ENCODE measurements at regions not wholly inside any gene's neighbourhood (a gene's known extent, or its start where the extent isn't known, plus 50 kb on each side); places are given as distances from the start of the nearest gene placed in this dataset.

GRCh38 chr1:209430821-209431259 is 152.7 kb upstream of the CAMK1G start:
- H3K27ac ChIP-seq (ENCODE audit: low read depth, low read length), result no peak overlapping the region
- WGBS, 2 experiments (ENCODE audit: insufficient coverage in 1 of 2, insufficient read length in 1 of 2), result 83 to 95% methylated on average over 1 to 5 of the region's 5 CpGs
- H3K27ac Mint-ChIP-seq, result no peak overlapping the region

GRCh38 chr1:209431402-209431801 is 152.1 kb upstream of the CAMK1G start:
- Histone ChIP-seq H3K36me3 (ENCODE audit: control insufficient read depth, insufficient read depth, low read length) (no peaks in the 10 kb centered on the region), H3K4me3 (ENCODE audit: low read length) (peak overlapping the region; percentile 72), H3K9ac (ENCODE audit: extremely low read depth, low read length, poor library complexity, severe bottlenecking) (no peak overlapping the region), H3K4me1 (ENCODE audit: control insufficient read depth, insufficient read depth, low read length) (peaks cover 37% of the 10 kb centered on the region), H3K27me3 (ENCODE audit: control insufficient read depth, insufficient read depth, low read length, poor library complexity, severe bottlenecking) (peaks cover 11% of the 10 kb centered on the region), H3K9me3 (ENCODE audit: control insufficient read depth, low read length) (no peaks in the 10 kb centered on the region), H3K27ac (ENCODE audit: low read depth, low read length) (no peak overlapping the region)
- peaks cover 2% of the 10 kb centered on the region for H3K27me3 Mint-ChIP-seq (ENCODE audit: insufficient read depth)
- H3K27ac Mint-ChIP-seq, result peak overlapping the region; percentile 33
- H3K9me3 Mint-ChIP-seq, result no peaks in the 10 kb centered on the region
- DNase-seq, result no peak
- H3K4me3 Mint-ChIP-seq, result peak overlapping the region; percentile 80
- H3K4me1 Mint-ChIP-seq, result peaks cover 88% of the 10 kb centered on the region
- TF ChIP-seq CTCF (conservative IDR thresholded peaks at IDR 0.05), result no peak
- peaks cover 29% of the 10 kb centered on the region for H3K36me3 Mint-ChIP-seq (ENCODE audit: low read depth)
- WGBS, 2 experiments (ENCODE audit: insufficient coverage in 1 of 2, insufficient read length in 1 of 2), result 92 to 97% methylated on average over 3 of the region's 3 CpGs

More at GRCh38 chr1:209430821-209431259, 152.7 kb upstream of the CAMK1G start:
- Histone ChIP-seq H3K9me3 (ENCODE audit: control insufficient read depth, low read length) (no peaks in the 10 kb centered on the region), H3K27me3 (ENCODE audit: control insufficient read depth, insufficient read depth, low read length, poor library complexity, severe bottlenecking) (peaks cover 11% of the 10 kb centered on the region), H3K9ac (ENCODE audit: extremely low read depth, low read length, poor library complexity, severe bottlenecking) (no peak overlapping the region), H3K4me1 (ENCODE audit: control insufficient read depth, insufficient read depth, low read length) (peaks cover 32% of the 10 kb centered on the region), H3K36me3 (ENCODE audit: control insufficient read depth, insufficient read depth, low read length) (no peaks in the 10 kb centered on the region), H3K4me3 (ENCODE audit: low read length) (peak overlapping the region; percentile 72)
- Mint-ChIP-seq H3K9me3 (no peaks in the 10 kb centered on the region), H3K27me3 (ENCODE audit: insufficient read depth) (peaks cover 2% of the 10 kb centered on the region), H3K4me3 (peak overlapping the region; percentile 80), H3K36me3 (ENCODE audit: low read depth) (peaks cover 29% of the 10 kb centered on the region), H3K4me1 (peaks cover 89% of the 10 kb centered on the region)
- no peak for TF ChIP-seq CTCF (conservative IDR thresholded peaks at IDR 0.05)
- no peak for DNase-seq

- Mint-ChIP-seq H3K36me3 (ENCODE audit: low read depth) (peaks cover 29% of the 10 kb centered on the region), H3K27ac (peak overlapping the region; percentile 6), H3K9me3 (no peaks in the 10 kb centered on the region), H3K4me3 (peak overlapping the region; percentile 80), H3K27me3 (ENCODE audit: insufficient read depth) (peaks cover 2% of the 10 kb centered on the region), H3K4me1 (peaks cover 90% of the 10 kb centered on the region)
- WGBS, 2 experiments (ENCODE audit: insufficient coverage in 1 of 2, insufficient read length in 1 of 2), result 94 to 97% methylated on average over 11 to 12 of the region's 12 CpGs
- no peak for DNase-seq
- Histone ChIP-seq H3K36me3 (ENCODE audit: control insufficient read depth, insufficient read depth, low read length) (no peaks in the 10 kb centered on the region), H3K4me1 (ENCODE audit: control insufficient read depth, insufficient read depth, low read length) (peaks cover 38% of the 10 kb centered on the region), H3K9ac (ENCODE audit: extremely low read depth, low read length, poor library complexity, severe bottlenecking) (no peak overlapping the region), H3K27ac (ENCODE audit: low read depth, low read length) (no peak overlapping the region), H3K4me3 (ENCODE audit: low read length) (no peak overlapping the region), H3K27me3 (ENCODE audit: control insufficient read depth, insufficient read depth, low read length, poor library complexity, severe bottlenecking) (peaks cover 11% of the 10 kb centered on the region), H3K9me3 (ENCODE audit: control insufficient read depth, low read length) (no peaks in the 10 kb centered on the region)
- TF ChIP-seq CTCF (conservative IDR thresholded peaks at IDR 0.05), result no peak
Observed at GRCh38 chr1:209431813-209432442, 151.6 kb upstream of the CAMK1G start.

All from endodermal cell (in vitro differentiated cells).